Parathyroid adenoma (tissue), 2 donors: ENCODE measurements at regions not wholly inside any gene's neighbourhood (a gene's known extent, or its start where the extent isn't known, plus 50 kb on each side); places are given as distances from the start of the nearest gene placed in this dataset.

Experiments
- H2AFZ ChIP-seq: fragments of 300-600 bp; sonication (generic); one replicate; pipeline ENCODE4 v1.7.0; 2017; ENCODE audit warnings: antibody characterized with exemption, mild to moderate bottlenecking
- H3K27ac ChIP-seq: fragments of 300-600 bp; sonication (generic); one replicate; pipeline ENCODE4 v1.7.0; 2017
- H3K27me3 ChIP-seq: fragments of 300-600 bp; sonication (generic); one replicate; pipeline ENCODE4 v1.7.0; 2017; ENCODE audit warnings: low read length; ENCODE audit not compliant: control insufficient read depth, insufficient read depth
- H3K36me3 ChIP-seq: fragments of 300-600 bp; sonication (generic); one replicate; pipeline ENCODE4 v1.7.0; 2017; ENCODE audit warnings: low read length; ENCODE audit not compliant: control insufficient read depth, insufficient read depth
- H3K4me1 ChIP-seq: fragments of 300-600 bp; sonication (generic); one replicate; pipeline ENCODE4 v1.7.0; 2017; ENCODE audit warnings: control low read depth
- H3K4me2 ChIP-seq: fragments of 300-600 bp; sonication (generic); one replicate; pipeline ENCODE4 v1.7.0; 2017; ENCODE audit warnings: low read length
- H3K4me3 ChIP-seq: fragments of 300-600 bp; sonication (generic); one replicate; pipeline ENCODE4 v1.7.0; 2017; ENCODE audit warnings: low read depth, low read length
- H3K79me2 ChIP-seq: fragments of 300-600 bp; sonication (generic); one replicate; pipeline ENCODE4 v1.7.0; 2017; ENCODE audit warnings: control low read depth
- H3K9ac ChIP-seq: fragments of 300-600 bp; sonication (generic); one replicate; pipeline ENCODE4 v1.7.0; 2017; ENCODE audit warnings: mild to moderate bottlenecking
- H3K9me3 ChIP-seq: fragments of 300-600 bp; sonication (generic); one replicate; pipeline ENCODE4 v1.7.0; 2017; ENCODE audit warnings: low read length; ENCODE audit not compliant: control insufficient read depth
- TF ChIP-seq, protein P1 (sequence below): fragments of 300-600 bp; sonication (generic); IDR thresholded peaks from one replicate; pipeline ENCODE4 v1.7.0; 2017; ENCODE audit warnings: antibody characterized with exemption, mild to moderate bottlenecking
- donor health status: primary hyperparathyroidism.

- TF ChIP-seq, protein P1, sequence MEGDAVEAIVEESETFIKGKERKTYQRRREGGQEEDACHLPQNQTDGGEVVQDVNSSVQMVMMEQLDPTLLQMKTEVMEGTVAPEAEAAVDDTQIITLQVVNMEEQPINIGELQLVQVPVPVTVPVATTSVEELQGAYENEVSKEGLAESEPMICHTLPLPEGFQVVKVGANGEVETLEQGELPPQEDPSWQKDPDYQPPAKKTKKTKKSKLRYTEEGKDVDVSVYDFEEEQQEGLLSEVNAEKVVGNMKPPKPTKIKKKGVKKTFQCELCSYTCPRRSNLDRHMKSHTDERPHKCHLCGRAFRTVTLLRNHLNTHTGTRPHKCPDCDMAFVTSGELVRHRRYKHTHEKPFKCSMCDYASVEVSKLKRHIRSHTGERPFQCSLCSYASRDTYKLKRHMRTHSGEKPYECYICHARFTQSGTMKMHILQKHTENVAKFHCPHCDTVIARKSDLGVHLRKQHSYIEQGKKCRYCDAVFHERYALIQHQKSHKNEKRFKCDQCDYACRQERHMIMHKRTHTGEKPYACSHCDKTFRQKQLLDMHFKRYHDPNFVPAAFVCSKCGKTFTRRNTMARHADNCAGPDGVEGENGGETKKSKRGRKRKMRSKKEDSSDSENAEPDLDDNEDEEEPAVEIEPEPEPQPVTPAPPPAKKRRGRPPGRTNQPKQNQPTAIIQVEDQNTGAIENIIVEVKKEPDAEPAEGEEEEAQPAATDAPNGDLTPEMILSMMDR: no peak
- no peaks in the 10 kb centered on the region for H3K79me2 ChIP-seq
- no peak overlapping the region for H3K4me3 ChIP-seq
- no peaks in the 10 kb centered on the region for H3K27me3 ChIP-seq
- no peaks in the 10 kb centered on the region for H3K4me1 ChIP-seq
- H3K9ac ChIP-seq: no peak overlapping the region
- H3K36me3 ChIP-seq: no peaks in the 10 kb centered on the region
- H3K4me2 ChIP-seq: no peak overlapping the region
- no peak overlapping the region for H3K27ac ChIP-seq
- H3K9me3 ChIP-seq: no peaks in the 10 kb centered on the region
- no peak overlapping the region for H2AFZ ChIP-seq
These were observed 559.9 kb upstream of the ATP2B1 start for GRCh38 chr12:90268574-90268973.

DNA sequence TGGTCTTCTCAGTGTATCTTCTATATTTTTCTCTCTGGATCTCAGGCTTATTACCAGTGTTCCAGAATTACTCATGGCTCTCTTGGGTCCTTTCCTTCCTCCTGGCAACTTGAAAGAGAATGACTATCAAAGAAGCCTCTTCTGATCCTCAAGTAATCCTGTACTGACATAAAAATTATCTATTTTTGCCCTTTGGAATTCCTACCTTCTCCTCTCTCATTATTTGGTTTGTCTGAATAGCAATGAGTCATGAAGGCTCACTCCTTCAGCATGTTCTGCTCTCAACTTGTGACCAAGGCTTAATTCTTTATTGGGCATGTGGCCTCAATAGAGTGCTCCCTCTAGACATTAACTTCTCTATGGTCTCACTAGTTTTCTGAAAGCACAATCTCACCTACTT is 553.6 kb upstream of the ATP2B1 start:
- Histone ChIP-seq H3K9ac (no peak overlapping the region), H3K4me3 (no peak overlapping the region), H3K27ac (no peak overlapping the region), H3K9me3 (no peaks in the 10 kb centered on the region), H3K36me3 (no peaks in the 10 kb centered on the region), H3K27me3 (no peaks in the 10 kb centered on the region), H3K4me1 (no peaks in the 10 kb centered on the region), H3K79me2 (no peaks in the 10 kb centered on the region), H2AFZ (no peak overlapping the region), H3K4me2 (no peak overlapping the region)
- TF ChIP-seq, protein P1: no peak

GRCh38 chr12:90261283-90261682 is 552.6 kb upstream of the ATP2B1 start:
- Histone ChIP-seq H3K4me2 (no peak overlapping the region), H3K9me3 (no peaks in the 10 kb centered on the region), H3K4me3 (no peak overlapping the region), H3K27ac (no peak overlapping the region), H3K79me2 (no peaks in the 10 kb centered on the region), H3K27me3 (no peaks in the 10 kb centered on the region), H3K4me1 (no peaks in the 10 kb centered on the region), H3K36me3 (no peaks in the 10 kb centered on the region), H2AFZ (no peak overlapping the region), H3K9ac (no peak overlapping the region)
- TF ChIP-seq, protein P1: no peak

GRCh38 chr12:90260136-90260535 is 551.5 kb upstream of the ATP2B1 start:
- TF ChIP-seq, protein P1: no peak

GRCh38 chr12:90257927-90258624 is 549.4 kb upstream of the ATP2B1 start:
- H3K4me1 ChIP-seq: no peaks in the 10 kb centered on the region
- no peak overlapping the region for H2AFZ ChIP-seq
- no peaks in the 10 kb centered on the region for H3K36me3 ChIP-seq
- TF ChIP-seq, protein P1: no peak
- H3K27me3 ChIP-seq: no peaks in the 10 kb centered on the region
- no peak overlapping the region for H3K4me2 ChIP-seq
- H3K9me3 ChIP-seq: no peaks in the 10 kb centered on the region
- H3K4me3 ChIP-seq: no peak overlapping the region
- no peak overlapping the region for H3K9ac ChIP-seq
- no peak overlapping the region for H3K27ac ChIP-seq
- no peaks in the 10 kb centered on the region for H3K79me2 ChIP-seq

More at GRCh38 chr12:90260136-90260535, 551.5 kb upstream of the ATP2B1 start:
- Histone ChIP-seq H3K4me1 (no peaks in the 10 kb centered on the region), H3K9ac (no peak overlapping the region), H3K79me2 (no peaks in the 10 kb centered on the region), H3K4me2 (no peak overlapping the region), H3K36me3 (no peaks in the 10 kb centered on the region), H3K27ac (no peak overlapping the region), H3K9me3 (no peaks in the 10 kb centered on the region), H3K27me3 (no peaks in the 10 kb centered on the region), H3K4me3 (no peak overlapping the region), H2AFZ (no peak overlapping the region)
